Tibial nerve (tissue), 3 donors: ENCODE measurements at regions not wholly inside any gene's neighbourhood (a gene's known extent, or its start where the extent isn't known, plus 50 kb on each side); places are given as distances from the start of the nearest gene placed in this dataset.

Source experiments
- POLR2A ChIP-seq, 2 donors: fragments of 450-650 bp; IDR thresholded peaks; one replicate each; pipeline ENCODE4 v1.6.1; 2017; ENCODE audit warnings: antibody characterized with exemption in 2 of 2, mild to moderate bottlenecking in 2 of 2, moderate library complexity in 2 of 2
- TF ChIP-seq, protein P1 (sequence below), 5 experiments: fragments of 200-600 bp in 3 of 5; fragments of 450-650 bp in 2 of 5; sonication (generic) in 3 of 5; IDR thresholded peaks; one replicate each; pipeline ENCODE4 v1.5.1; 2016 to 2019; ENCODE audit warnings: antibody characterized with exemption in 5 of 5, mild to moderate bottlenecking in 3 of 5, moderate library complexity in 2 of 5

- TF ChIP-seq, protein P1, sequence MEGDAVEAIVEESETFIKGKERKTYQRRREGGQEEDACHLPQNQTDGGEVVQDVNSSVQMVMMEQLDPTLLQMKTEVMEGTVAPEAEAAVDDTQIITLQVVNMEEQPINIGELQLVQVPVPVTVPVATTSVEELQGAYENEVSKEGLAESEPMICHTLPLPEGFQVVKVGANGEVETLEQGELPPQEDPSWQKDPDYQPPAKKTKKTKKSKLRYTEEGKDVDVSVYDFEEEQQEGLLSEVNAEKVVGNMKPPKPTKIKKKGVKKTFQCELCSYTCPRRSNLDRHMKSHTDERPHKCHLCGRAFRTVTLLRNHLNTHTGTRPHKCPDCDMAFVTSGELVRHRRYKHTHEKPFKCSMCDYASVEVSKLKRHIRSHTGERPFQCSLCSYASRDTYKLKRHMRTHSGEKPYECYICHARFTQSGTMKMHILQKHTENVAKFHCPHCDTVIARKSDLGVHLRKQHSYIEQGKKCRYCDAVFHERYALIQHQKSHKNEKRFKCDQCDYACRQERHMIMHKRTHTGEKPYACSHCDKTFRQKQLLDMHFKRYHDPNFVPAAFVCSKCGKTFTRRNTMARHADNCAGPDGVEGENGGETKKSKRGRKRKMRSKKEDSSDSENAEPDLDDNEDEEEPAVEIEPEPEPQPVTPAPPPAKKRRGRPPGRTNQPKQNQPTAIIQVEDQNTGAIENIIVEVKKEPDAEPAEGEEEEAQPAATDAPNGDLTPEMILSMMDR (IDR thresholded peaks at IDR 0.05) = no peak
- no peak for TF ChIP-seq POLR2A (IDR thresholded peaks at IDR 0.05)
These were observed 144.4 kb upstream of the RADX start for GRCh38 chrX:106467422-106467821.
